IPS-18a (cell line): ENCODE measurements at regions not wholly inside any gene's neighbourhood (a gene's known extent, or its start where the extent isn't known, plus 50 kb on each side); places are given as distances from the start of the nearest gene placed in this dataset.

Experiments used
- H3K27ac ChIP-seq: one replicate; pipeline ENCODE4 v1.5.1; 2013; ENCODE audit warnings: low read length
- H3K27me3 ChIP-seq: one replicate; pipeline ENCODE4 v1.6.1; 2013; ENCODE audit warnings: mild to moderate bottlenecking, low read length; ENCODE audit not compliant: control insufficient read depth, insufficient read depth
- H3K36me3 ChIP-seq: one replicate; pipeline ENCODE4 v1.6.1; 2013; ENCODE audit warnings: low read depth, low read length; ENCODE audit not compliant: control insufficient read depth
- H3K4me1 ChIP-seq: one replicate; pipeline ENCODE4 v1.6.1; 2013; ENCODE audit warnings: low read depth, low read length; ENCODE audit not compliant: control insufficient read depth
- H3K4me3 ChIP-seq: one replicate; pipeline ENCODE4 v1.5.1; 2013; ENCODE audit warnings: low read length
- H3K9ac ChIP-seq: one replicate; pipeline ENCODE4 v1.6.1; 2013; ENCODE audit warnings: mild to moderate bottlenecking, low read length, moderate library complexity
- H3K9me3 ChIP-seq: one replicate; pipeline ENCODE4 v1.6.1; 2013; ENCODE audit warnings: low read depth, low read length; ENCODE audit not compliant: control insufficient read depth

DNA sequence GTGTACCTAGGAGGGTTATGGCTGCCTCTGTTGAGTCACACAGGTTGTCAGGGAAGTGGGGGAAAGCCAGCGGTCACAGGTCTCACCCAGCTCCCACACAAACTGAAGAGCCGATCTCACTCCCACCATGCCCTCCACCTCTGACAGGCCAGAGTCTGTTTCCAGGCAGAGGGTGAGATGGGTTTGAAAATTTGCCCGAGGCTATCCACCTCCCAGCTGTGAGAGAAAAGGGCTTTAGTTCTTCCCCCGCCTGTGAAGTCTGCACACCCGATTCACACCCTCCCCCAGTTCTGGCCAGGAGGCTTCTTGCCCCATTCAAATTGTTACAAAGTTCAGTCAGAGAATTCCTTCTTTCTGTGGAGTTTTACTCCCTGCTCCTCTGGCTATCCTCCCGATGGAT is 446.9 kb downstream of the EDEM1 start:
- no peaks in the 10 kb centered on the region for H3K36me3 ChIP-seq
- no peaks in the 10 kb centered on the region for H3K9me3 ChIP-seq
- no peak overlapping the region for H3K9ac ChIP-seq
- H3K4me3 ChIP-seq = no peak overlapping the region
- no peaks in the 10 kb centered on the region for H3K27me3 ChIP-seq
- H3K27ac ChIP-seq = no peak overlapping the region
- H3K4me1 ChIP-seq = no peaks in the 10 kb centered on the region

DNA sequence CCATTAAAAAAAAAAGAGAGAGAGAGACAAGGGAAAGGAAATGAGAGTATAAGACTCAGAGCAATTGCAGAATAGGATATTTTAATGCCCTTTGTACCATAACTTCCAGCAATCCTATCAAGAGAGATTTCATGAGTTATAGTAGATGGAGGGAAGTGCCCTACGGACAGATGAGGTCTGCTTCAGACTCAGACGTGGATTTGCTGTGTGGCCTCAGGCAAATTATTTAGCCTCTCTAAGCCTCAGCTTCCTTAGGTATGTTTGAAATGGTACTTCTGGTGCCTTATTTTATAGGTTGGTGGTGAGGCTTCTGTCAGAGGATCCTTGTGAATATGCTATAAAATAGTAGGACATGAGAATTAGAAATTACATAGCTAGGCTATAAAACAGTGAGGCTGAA is 448.2 kb downstream of the EDEM1 start:
- H3K27ac ChIP-seq = no peak overlapping the region
- H3K9ac ChIP-seq = no peak overlapping the region
- H3K4me3 ChIP-seq = no peak overlapping the region
- H3K36me3 ChIP-seq = no peaks in the 10 kb centered on the region
- H3K27me3 ChIP-seq = no peaks in the 10 kb centered on the region
- H3K9me3 ChIP-seq = no peaks in the 10 kb centered on the region
- no peaks in the 10 kb centered on the region for H3K4me1 ChIP-seq

- Histone ChIP-seq H3K36me3 (no peaks in the 10 kb centered on the region), H3K9ac (no peak overlapping the region), H3K27ac (no peak overlapping the region), H3K27me3 (no peaks in the 10 kb centered on the region), H3K4me3 (no peak overlapping the region), H3K4me1 (no peaks in the 10 kb centered on the region), H3K9me3 (no peaks in the 10 kb centered on the region)
Measured at GRCh38 chr3:5638550-5638949, 451.0 kb downstream of the EDEM1 start.

GRCh38 chr3:5644773-5645670 is 457.5 kb downstream of the EDEM1 start:
- Histone ChIP-seq H3K36me3 (no peaks in the 10 kb centered on the region), H3K9ac (no peak overlapping the region), H3K9me3 (no peaks in the 10 kb centered on the region), H3K4me1 (no peaks in the 10 kb centered on the region), H3K27ac (no peak overlapping the region), H3K4me3 (no peak overlapping the region), H3K27me3 (no peaks in the 10 kb centered on the region)

DNA sequence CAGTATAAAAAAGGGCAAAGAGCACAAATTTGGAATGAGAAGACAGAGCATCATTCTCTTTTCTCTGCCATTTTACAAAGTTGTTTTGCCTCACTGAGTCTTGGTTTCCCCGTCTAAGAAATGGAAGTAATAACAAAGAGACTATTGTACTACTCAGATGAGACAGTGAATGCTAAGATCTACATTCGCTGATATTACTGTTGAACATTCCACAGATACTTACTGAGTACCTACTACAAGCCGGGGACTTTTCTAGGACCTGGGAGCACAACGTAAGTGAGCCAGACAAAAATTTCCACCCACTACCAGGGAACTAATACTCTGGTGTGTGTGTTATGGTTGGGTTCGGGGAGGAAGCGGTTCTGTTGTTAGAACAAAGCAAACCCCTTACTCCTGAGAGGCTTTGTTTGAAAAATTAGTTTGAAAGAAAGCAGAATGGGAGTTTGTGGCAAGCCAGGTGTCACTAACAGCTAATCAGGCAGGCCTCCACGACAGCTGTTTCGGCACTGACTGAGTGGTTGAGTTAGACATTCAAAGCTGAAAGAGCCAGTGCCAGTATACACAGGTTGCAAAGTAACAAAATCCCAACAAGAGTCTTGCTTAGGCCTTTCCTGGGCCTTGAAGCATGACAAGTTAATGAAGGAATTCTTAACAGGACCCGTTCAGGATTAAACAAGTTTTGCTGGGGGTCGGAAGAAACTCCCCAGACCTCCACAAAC is 458.3 kb downstream of the EDEM1 start:
- no peaks in the 10 kb centered on the region for H3K36me3 ChIP-seq
- no peaks in the 10 kb centered on the region for H3K27me3 ChIP-seq
- no peak overlapping the region for H3K9ac ChIP-seq
- no peak overlapping the region for H3K27ac ChIP-seq
- H3K9me3 ChIP-seq = no peaks in the 10 kb centered on the region
- H3K4me3 ChIP-seq = no peak overlapping the region
- H3K4me1 ChIP-seq = no peaks in the 10 kb centered on the region

DNA sequence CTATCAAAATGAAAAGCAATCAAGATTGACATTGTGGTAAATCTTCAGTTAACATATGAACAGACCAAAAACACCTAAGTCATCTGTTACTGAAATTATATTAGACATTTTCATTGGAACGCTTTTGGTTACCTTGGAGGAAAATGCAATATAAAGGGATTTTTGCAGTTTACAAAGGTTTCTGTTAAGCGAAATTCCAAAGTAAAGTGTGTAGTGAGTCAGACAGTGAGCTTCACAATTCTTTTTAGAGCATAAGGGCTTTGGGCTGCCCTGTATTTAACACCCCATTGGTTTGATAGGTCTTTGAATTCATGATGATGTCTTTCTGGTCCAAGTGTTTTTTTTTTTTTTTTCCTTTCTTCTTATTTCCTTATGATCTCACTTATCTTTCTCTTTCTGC is 462.8 kb downstream of the EDEM1 start:
- H3K4me1 ChIP-seq = no peaks in the 10 kb centered on the region
- H3K27me3 ChIP-seq = no peaks in the 10 kb centered on the region
- no peak overlapping the region for H3K27ac ChIP-seq
- H3K36me3 ChIP-seq = no peaks in the 10 kb centered on the region
- H3K4me3 ChIP-seq = no peak overlapping the region
- H3K9me3 ChIP-seq = no peaks in the 10 kb centered on the region
- no peak overlapping the region for H3K9ac ChIP-seq

DNA sequence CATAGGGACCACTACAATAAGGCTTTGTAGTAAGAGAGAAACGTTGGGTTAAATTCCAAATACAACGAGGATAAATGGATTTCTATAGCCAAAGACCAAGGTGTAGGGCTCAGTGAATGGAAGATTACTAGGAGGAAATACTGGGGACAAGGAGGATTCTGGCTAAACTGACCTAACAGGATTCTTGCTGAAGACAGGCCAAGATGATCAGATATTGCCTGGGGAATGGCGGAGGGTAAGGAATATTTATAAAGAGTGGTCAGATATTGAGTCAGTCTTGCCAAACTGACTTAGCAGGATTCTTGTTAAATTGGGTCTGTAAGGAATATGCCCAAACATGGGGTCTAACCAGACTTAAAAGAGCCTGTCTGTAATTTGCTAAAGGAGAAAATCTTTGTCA is 463.8 kb downstream of the EDEM1 start:
- Histone ChIP-seq H3K27ac (no peak overlapping the region), H3K36me3 (no peaks in the 10 kb centered on the region), H3K27me3 (no peaks in the 10 kb centered on the region), H3K9me3 (no peaks in the 10 kb centered on the region), H3K4me3 (no peak overlapping the region), H3K4me1 (no peaks in the 10 kb centered on the region), H3K9ac (no peak overlapping the region)

GRCh38 chr3:5653426-5654143 is 466.1 kb downstream of the EDEM1 start:
- H3K9ac ChIP-seq = no peak overlapping the region
- H3K36me3 ChIP-seq = no peaks in the 10 kb centered on the region
- no peak overlapping the region for H3K4me3 ChIP-seq
- peaks cover 7% of the 10 kb centered on the region for H3K9me3 ChIP-seq
- no peak overlapping the region for H3K27ac ChIP-seq
- H3K27me3 ChIP-seq = no peaks in the 10 kb centered on the region
- H3K4me1 ChIP-seq = no peaks in the 10 kb centered on the region

DNA sequence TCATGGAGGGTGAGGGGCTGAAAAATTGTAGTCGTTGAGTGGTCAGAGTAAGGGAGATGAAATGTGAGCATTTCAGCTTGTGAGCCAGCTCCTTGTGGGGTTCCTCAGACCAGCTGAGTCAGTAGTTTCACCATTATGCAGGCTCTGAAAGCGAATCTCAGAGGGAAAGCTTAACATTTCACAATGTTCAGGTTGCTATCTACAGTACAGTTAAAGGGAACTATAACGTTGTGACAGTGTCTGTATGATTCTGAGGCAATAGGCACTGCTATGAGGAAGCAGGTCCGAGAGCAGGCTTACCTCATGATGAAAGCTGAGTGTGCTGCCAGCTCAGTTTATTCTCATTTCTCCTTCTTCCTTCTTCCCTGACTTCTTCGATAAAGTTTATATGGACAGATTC is 469.6 kb downstream of the EDEM1 start:
- no peak overlapping the region for H3K4me3 ChIP-seq
- no peaks in the 10 kb centered on the region for H3K36me3 ChIP-seq
- no peak overlapping the region for H3K27ac ChIP-seq
- no peaks in the 10 kb centered on the region for H3K27me3 ChIP-seq
- peaks cover 9% of the 10 kb centered on the region for H3K9me3 ChIP-seq
- no peak overlapping the region for H3K9ac ChIP-seq
- no peaks in the 10 kb centered on the region for H3K4me1 ChIP-seq

- Histone ChIP-seq H3K27me3 (no peaks in the 10 kb centered on the region), H3K36me3 (no peaks in the 10 kb centered on the region), H3K27ac (no peak overlapping the region), H3K4me3 (no peak overlapping the region), H3K4me1 (no peaks in the 10 kb centered on the region), H3K9ac (no peak overlapping the region), H3K9me3 (peaks cover 6% of the 10 kb centered on the region)
Measured at GRCh38 chr3:5663601-5664000, 476.1 kb downstream of the EDEM1 start.

DNA sequence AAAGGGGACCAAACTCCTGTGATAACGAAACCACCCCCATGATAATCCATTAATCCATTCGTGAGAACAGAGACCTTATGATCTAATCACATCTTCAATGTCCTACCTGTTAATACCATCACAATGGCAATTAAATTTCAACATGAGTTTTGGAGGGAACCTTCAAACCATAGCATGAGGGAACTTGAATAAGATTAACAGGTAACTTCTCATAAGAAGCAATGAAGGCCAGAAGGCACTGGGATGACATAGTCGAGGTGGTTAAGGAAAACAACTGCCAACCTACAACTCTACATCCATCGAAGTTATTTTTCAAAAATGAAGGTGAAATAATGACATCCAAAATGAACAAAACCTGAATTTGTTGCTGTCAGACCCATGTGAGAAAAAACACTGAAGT is 478.9 kb downstream of the EDEM1 start:
- Histone ChIP-seq H3K9me3 (peaks cover 6% of the 10 kb centered on the region), H3K36me3 (no peaks in the 10 kb centered on the region), H3K4me3 (no peak overlapping the region), H3K27me3 (no peaks in the 10 kb centered on the region), H3K4me1 (no peaks in the 10 kb centered on the region), H3K27ac (no peak overlapping the region), H3K9ac (no peak overlapping the region)
